ENCODE measurements at regions not wholly inside any gene's neighbourhood (a gene's known extent, or its start where the extent isn't known, plus 50 kb on each side); places are given as distances from the start of the nearest gene placed in this dataset.

DNA sequence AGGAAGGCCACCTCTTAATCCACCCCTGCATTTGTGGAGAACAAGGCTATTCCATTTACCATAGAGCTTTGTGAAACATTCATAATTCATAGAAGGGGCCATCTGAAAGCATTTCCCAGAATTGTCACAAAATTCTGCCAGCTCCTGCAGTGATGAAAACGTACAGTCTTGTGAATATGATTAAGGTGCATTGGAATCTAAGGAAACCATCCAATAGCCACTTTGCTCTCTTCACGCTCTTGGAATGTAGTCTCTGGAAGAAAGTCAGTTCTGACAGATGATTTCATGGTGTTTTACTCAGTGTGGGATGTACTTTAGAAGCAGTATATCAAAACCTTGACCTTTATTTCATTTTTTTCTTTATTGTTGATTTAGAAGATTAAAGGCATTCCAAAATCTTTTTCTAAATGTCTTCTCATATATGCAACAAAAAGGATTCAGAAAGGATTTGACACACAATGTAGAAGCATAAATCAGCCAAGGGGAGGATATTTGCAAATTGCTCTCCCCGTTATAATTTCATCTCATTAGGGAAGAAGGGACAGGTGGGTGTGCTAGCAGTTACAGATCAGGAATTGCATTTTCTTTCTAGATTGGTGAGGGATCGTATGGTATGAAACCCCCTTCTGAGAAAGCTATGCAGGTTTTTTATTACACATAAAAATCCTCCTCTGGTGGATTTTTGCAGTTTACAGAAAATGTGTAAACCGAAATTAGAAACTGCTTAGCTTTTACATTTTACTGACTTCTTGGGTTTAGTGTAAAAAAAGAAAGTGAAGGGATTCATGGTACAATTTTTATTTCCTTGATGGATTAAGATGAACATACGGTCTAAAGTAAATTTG lies 390.2 kb downstream of the LRIG3 start:
- Histone ChIP-seq H3K4me1 (ENCODE audit: insufficient read depth, low read length) (no peaks in the 10 kb centered on the region), H3K27ac (ENCODE audit: low read depth in 1 of 2, low read length in 2 of 2) (no peak overlapping the region), H3K36me3 (ENCODE audit: insufficient read depth, low read length) (no peaks in the 10 kb centered on the region), H3K27me3 (ENCODE audit: control insufficient read depth in 1 of 2, insufficient read depth in 2 of 2, low read length in 2 of 2) (no peaks in the 10 kb centered on the region), H3K9me3 (ENCODE audit: control insufficient read depth in 1 of 2, insufficient read depth in 1 of 2, low read length in 2 of 2) (no peaks in the 10 kb centered on the region), H3K4me3 (ENCODE audit: low read length) (no peak overlapping the region)
- Mint-ChIP-seq H3K4me3 (no peak overlapping the region), H3K4me1 (ENCODE audit: low read depth) (no peaks in the 10 kb centered on the region), H3K9me3 (no peaks in the 10 kb centered on the region), H3K36me3 (ENCODE audit: low read depth) (no peaks in the 10 kb centered on the region), H3K27me3 (no peaks in the 10 kb centered on the region), H3K27ac (no peak overlapping the region)
- intact Hi-C loops (cut with DNase I, micrococcal nuclease): no loop called here
- ATAC-seq (ENCODE audit: poor library complexity): no peak
- no peak for DNase-seq
- ChIA-PET POLR2A (no interaction called here), CTCF (no interaction called here)
- TF ChIP-seq, protein P1, sequence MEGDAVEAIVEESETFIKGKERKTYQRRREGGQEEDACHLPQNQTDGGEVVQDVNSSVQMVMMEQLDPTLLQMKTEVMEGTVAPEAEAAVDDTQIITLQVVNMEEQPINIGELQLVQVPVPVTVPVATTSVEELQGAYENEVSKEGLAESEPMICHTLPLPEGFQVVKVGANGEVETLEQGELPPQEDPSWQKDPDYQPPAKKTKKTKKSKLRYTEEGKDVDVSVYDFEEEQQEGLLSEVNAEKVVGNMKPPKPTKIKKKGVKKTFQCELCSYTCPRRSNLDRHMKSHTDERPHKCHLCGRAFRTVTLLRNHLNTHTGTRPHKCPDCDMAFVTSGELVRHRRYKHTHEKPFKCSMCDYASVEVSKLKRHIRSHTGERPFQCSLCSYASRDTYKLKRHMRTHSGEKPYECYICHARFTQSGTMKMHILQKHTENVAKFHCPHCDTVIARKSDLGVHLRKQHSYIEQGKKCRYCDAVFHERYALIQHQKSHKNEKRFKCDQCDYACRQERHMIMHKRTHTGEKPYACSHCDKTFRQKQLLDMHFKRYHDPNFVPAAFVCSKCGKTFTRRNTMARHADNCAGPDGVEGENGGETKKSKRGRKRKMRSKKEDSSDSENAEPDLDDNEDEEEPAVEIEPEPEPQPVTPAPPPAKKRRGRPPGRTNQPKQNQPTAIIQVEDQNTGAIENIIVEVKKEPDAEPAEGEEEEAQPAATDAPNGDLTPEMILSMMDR (IDR thresholded peaks at IDR 0.05): no peak

DNA sequence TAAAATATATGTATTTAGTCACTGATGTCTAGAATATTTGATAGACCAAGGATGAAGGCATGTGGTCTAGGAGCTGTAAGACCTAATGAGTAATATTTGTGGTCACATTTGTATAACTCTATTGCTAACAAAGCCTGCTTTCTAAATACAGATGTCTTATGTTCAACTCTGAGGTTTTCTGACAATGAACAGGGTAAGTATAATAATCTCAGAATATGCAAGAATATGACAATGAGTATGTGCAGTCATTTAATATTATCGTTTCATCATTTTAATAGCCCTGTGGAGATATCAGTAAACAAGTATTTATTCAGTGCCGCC lies 389.6 kb downstream of the LRIG3 start:
- ChIA-PET POLR2A (no interaction called here), CTCF (no interaction called here)
- H3K27me3 ChIP-seq (ENCODE audit: control insufficient read depth in 1 of 2, insufficient read depth in 2 of 2, low read length in 2 of 2): no peaks in the 10 kb centered on the region
- H3K36me3 ChIP-seq (ENCODE audit: insufficient read depth, low read length): no peaks in the 10 kb centered on the region
- no peaks in the 10 kb centered on the region for H3K36me3 Mint-ChIP-seq (ENCODE audit: low read depth)
- no peak overlapping the region for H3K4me3 ChIP-seq (ENCODE audit: low read length)
- TF ChIP-seq, protein P1 (IDR thresholded peaks at IDR 0.05): no peak
- H3K9me3 ChIP-seq (ENCODE audit: control insufficient read depth in 1 of 2, insufficient read depth in 1 of 2, low read length in 2 of 2): no peaks in the 10 kb centered on the region
- no peak overlapping the region for H3K27ac Mint-ChIP-seq
- H3K4me1 Mint-ChIP-seq (ENCODE audit: low read depth): no peaks in the 10 kb centered on the region
- H3K4me3 Mint-ChIP-seq: no peak overlapping the region
- no peaks in the 10 kb centered on the region for H3K27me3 Mint-ChIP-seq
- H3K4me1 ChIP-seq (ENCODE audit: insufficient read depth, low read length): no peaks in the 10 kb centered on the region
- DNase-seq (no peak), ATAC-seq (ENCODE audit: poor library complexity) (no peak)
- H3K27ac ChIP-seq (ENCODE audit: low read depth in 1 of 2, low read length in 2 of 2): no peak overlapping the region
- H3K9me3 Mint-ChIP-seq: no peaks in the 10 kb centered on the region
- intact Hi-C loops (cut with DNase I, micrococcal nuclease): no loop called here

DNA sequence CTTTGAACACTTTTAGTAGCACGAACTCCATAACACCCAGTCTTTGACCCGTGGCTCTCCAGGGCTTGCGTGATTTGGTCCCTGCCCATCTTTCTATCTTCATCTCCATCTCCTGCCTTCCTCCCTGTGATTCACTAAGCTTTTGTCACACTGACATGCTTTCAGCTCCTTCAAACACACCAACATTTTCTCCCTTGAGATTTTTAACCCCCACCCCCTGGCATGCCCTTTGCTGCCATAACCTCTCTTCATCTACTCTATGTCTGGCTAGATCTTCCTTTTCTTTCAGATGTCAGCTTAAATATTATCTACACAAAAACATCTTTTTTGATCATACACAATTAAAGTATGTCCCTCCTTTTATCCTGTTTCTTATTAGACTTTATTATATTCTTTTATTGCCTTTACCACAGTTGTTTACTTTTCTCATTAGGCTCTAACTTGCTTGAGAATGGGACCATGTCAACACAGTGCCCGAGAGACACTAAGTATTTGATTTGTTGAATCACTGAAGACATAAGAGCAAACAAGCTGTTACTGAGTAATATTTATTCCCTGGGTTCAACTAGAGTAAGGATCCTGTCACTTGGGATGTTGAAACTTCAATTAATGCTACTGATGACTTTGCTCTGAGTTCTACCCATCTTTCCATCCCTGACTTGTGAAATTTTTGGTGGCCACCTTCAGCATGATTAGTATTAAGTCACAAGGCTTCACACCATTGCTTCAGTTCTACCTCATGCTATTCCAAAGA lies 387.3 kb downstream of the LRIG3 start:
- Mint-ChIP-seq H3K9me3 (no peaks in the 10 kb centered on the region), H3K36me3 (ENCODE audit: low read depth) (no peaks in the 10 kb centered on the region), H3K27ac (no peak overlapping the region), H3K4me3 (no peak overlapping the region), H3K27me3 (no peaks in the 10 kb centered on the region), H3K4me1 (ENCODE audit: low read depth) (no peaks in the 10 kb centered on the region)
- Histone ChIP-seq H3K4me3 (ENCODE audit: low read length) (no peak overlapping the region), H3K9me3 (ENCODE audit: control insufficient read depth in 1 of 2, insufficient read depth in 1 of 2, low read length in 2 of 2) (no peaks in the 10 kb centered on the region), H3K27me3 (ENCODE audit: control insufficient read depth in 1 of 2, insufficient read depth in 2 of 2, low read length in 2 of 2) (no peaks in the 10 kb centered on the region), H3K27ac (ENCODE audit: low read depth in 1 of 2, low read length in 2 of 2) (no peak overlapping the region), H3K4me1 (ENCODE audit: insufficient read depth, low read length) (no peaks in the 10 kb centered on the region), H3K36me3 (ENCODE audit: insufficient read depth, low read length) (no peaks in the 10 kb centered on the region)
- DNase-seq: no peak
- ChIA-PET POLR2A (no interaction called here), CTCF (no interaction called here)
- ATAC-seq (ENCODE audit: poor library complexity): no peak
- TF ChIP-seq, protein P1 (IDR thresholded peaks at IDR 0.05): no peak
- intact Hi-C loops (cut with DNase I, micrococcal nuclease): no loop called here
